ENCODE measurements at regions not wholly inside any gene's neighbourhood (a gene's known extent, or its start where the extent isn't known, plus 50 kb on each side); places are given as distances from the start of the nearest gene placed in this dataset.

GRCh38 chr5:36770125-36770524, 106.4 kb upstream of the NIPBL start:
- TF ChIP-seq, protein P1, sequence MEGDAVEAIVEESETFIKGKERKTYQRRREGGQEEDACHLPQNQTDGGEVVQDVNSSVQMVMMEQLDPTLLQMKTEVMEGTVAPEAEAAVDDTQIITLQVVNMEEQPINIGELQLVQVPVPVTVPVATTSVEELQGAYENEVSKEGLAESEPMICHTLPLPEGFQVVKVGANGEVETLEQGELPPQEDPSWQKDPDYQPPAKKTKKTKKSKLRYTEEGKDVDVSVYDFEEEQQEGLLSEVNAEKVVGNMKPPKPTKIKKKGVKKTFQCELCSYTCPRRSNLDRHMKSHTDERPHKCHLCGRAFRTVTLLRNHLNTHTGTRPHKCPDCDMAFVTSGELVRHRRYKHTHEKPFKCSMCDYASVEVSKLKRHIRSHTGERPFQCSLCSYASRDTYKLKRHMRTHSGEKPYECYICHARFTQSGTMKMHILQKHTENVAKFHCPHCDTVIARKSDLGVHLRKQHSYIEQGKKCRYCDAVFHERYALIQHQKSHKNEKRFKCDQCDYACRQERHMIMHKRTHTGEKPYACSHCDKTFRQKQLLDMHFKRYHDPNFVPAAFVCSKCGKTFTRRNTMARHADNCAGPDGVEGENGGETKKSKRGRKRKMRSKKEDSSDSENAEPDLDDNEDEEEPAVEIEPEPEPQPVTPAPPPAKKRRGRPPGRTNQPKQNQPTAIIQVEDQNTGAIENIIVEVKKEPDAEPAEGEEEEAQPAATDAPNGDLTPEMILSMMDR (IDR thresholded peaks at IDR 0.05), result no peak
- TF ChIP-seq EZH2 (IDR thresholded peaks at IDR 0.05; ENCODE audit: borderline replicate concordance, insufficient read depth, low read depth, low read length, poor library complexity, severe bottlenecking), result no peak

All from B cell (primary cell).